Breast epithelium (tissue), 4 donors: ENCODE measurements at regions not wholly inside any gene's neighbourhood (a gene's known extent, or its start where the extent isn't known, plus 50 kb on each side); places are given as distances from the start of the nearest gene placed in this dataset.
"Not testable (repeated sequence)": the region's sequence is repeated elsewhere in the genome, so short reads cannot be mapped to it uniquely, and the experiment has no call there.

Experiments used
- DNase-seq, 2 donors: peaks; one replicate each; pipeline ENCODE4 v3.0.0-alpha.2; 2019; ENCODE audit warnings: low spot score in 2 of 2
- H3K27ac ChIP-seq, 2 donors: fragments of 200-600 bp; sonication (generic) in 1 of 2; one replicate each; pipeline ENCODE4 v1.5.1; 2016 to 2019; ENCODE audit warnings: mild to moderate bottlenecking in 1 of 2
- H3K27me3 ChIP-seq, 2 donors: fragments of 200-600 bp; sonication (generic) in 1 of 2; one replicate each; pipeline versions ENCODE4 v1.5.1 to v1.6.0; 2017 to 2019; ENCODE audit warnings: control low read depth in 1 of 2, mild to moderate bottlenecking in 1 of 2
- H3K36me3 ChIP-seq: fragments of 200-600 bp; one replicate; pipeline ENCODE4 v1.5.1; 2019
- H3K4me1 ChIP-seq, 2 donors: fragments of 200-600 bp; sonication (generic); one replicate each; pipeline ENCODE4 v1.5.1; 2016 to 2019; ENCODE audit warnings: control low read depth in 1 of 2
- H3K4me3 ChIP-seq, 3 donors: fragments of 200-600 bp; sonication (generic); 1 replicate in 2 of 3; 2 replicates in 1 of 3; pipeline ENCODE4 v1.5.1; 2016 to 2019; ENCODE audit warnings: mild to moderate bottlenecking in 3 of 3, moderate library complexity in 2 of 3
- H3K9me3 ChIP-seq, 2 donors: fragments of 200-600 bp; sonication (generic) in 1 of 2; one replicate each; pipeline ENCODE4 v1.5.1; 2016 to 2019; ENCODE audit warnings: control low read depth in 1 of 2
- CTCF ChIP-seq, 3 donors: fragments of 450-650 bp; IDR thresholded peaks; one replicate each; pipeline ENCODE4 v1.5.1; 2016 to 2017; ENCODE audit warnings: antibody characterized with exemption in 3 of 3, mild to moderate bottlenecking in 3 of 3, moderate library complexity in 3 of 3
- POLR2A ChIP-seq: fragments of 450-650 bp; IDR thresholded peaks from one replicate; pipeline ENCODE4 v1.6.1; 2016; ENCODE audit warnings: antibody characterized with exemption, mild to moderate bottlenecking, moderate library complexity
- POLR2AphosphoS5 ChIP-seq, 3 donors: sonication (generic); formaldehyde crosslinking; IDR thresholded peaks; one replicate each; pipeline ENCODE4 v1.6.1; 2017; ENCODE audit warnings: antibody characterized with exemption in 3 of 3
- intact Hi-C: fragments of 100-400 bp; cut with DNase I; formaldehyde crosslinking; loops from one replicate; pipeline ENCODE4 v1.15.1; 2023; ENCODE audit warnings: low total_unique reads

DNA sequence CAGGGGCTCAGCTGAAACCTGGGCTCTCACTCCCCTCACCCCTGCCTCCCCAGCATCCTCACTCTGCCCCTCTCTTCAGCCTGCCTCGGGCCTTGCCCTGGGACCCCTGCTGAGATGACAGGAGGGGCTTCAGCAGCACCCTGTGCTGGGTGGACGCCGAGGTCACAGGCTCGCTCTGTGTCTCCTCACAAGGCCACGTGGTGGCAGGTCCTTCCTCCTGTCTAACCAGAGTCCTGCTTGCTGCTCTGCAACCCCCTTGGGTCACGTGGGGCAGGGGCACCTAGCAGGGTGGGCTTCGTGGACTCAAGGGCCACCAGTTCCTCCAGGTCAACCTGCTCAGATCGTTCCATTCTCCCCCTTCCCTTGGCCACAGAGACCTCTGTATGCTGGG, 90.4 kb downstream of the TMEM121 start:
- H3K27ac ChIP-seq = no peak overlapping the region
- intact Hi-C loops = no loop called here
- no peak for DNase-seq
- no peaks in the 10 kb centered on the region for H3K4me1 ChIP-seq
- no peak overlapping the region for H3K4me3 ChIP-seq
- H3K27me3 ChIP-seq = no peaks in the 10 kb centered on the region
- no peaks in the 10 kb centered on the region for H3K36me3 ChIP-seq
- TF ChIP-seq POLR2AphosphoS5 (IDR thresholded peaks at IDR 0.05) (no peak), POLR2A (no peak), CTCF (IDR thresholded peaks at IDR 0.05) (no peak)
- H3K9me3 ChIP-seq = no peaks in the 10 kb centered on the region

- H3K9me3 ChIP-seq = no peaks in the 10 kb centered on the region
- intact Hi-C loops = no loop called here
- H3K4me3 ChIP-seq = no peak overlapping the region
- H3K36me3 ChIP-seq = no peaks in the 10 kb centered on the region
- no peak overlapping the region for H3K27ac ChIP-seq
- peak in 1 of 2 donors; percentile 49 for DNase-seq
- TF ChIP-seq CTCF (IDR thresholded peaks at IDR 0.05) (no peak), POLR2AphosphoS5 (IDR thresholded peaks at IDR 0.05) (no peak), POLR2A (no peak)
- H3K27me3 ChIP-seq = no peaks in the 10 kb centered on the region
- H3K4me1 ChIP-seq = no peaks in the 10 kb centered on the region
Observed at GRCh38 chr14:105617201-105617777, 90.9 kb downstream of the TMEM121 start.

DNA sequence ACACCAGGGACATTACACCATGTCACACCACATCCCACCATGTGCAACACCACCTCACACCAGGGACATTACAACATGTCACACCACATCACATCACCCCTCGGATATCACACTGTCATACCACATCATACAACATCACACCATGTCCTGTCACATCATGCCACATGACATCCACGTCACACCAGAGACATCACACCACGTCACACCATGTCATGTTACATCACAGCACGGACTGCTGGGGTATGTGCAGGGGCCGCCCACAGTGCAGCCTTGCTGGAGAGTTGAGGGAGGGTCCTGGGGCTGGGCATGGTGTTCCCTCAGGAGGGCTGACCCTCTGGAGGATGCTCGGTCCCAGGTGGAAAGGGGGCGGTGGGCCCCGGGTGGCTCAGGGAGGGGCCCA, 91.4 kb downstream of the TMEM121 start:
- H3K27me3 ChIP-seq, intact Hi-C loops, H3K4me1 ChIP-seq, H3K27ac ChIP-seq, H3K4me3 ChIP-seq, H3K9me3 ChIP-seq, DNase-seq, H3K36me3 ChIP-seq: not testable (repeated sequence)

DNA sequence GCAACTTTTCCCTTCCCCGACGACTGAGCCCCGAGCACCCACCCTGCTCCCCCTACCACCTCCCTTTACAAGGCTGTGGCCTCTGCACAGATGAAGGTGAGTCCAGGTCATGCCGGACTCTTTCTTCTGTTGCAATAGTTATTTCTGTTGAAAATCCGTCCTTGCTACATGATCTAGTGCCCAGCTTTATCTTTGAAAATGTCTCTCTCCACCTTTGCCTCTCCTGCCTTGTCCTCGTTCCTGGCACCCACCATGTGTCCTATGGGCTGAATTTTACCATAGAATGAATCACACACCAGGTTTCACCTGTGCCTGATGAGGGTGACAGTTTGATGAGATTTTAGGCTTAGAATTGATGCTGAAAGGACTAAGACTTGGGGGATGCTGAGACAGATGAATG, 92.9 kb downstream of the TMEM121 start:
- H3K4me1 ChIP-seq, H3K9me3 ChIP-seq, H3K36me3 ChIP-seq, intact Hi-C loops, H3K4me3 ChIP-seq, H3K27me3 ChIP-seq, DNase-seq, H3K27ac ChIP-seq: not testable (repeated sequence)

- DNase-seq, H3K27me3 ChIP-seq: not testable (repeated sequence)
Observed at GRCh38 chr14:105620178-105620864, 93.9 kb downstream of the TMEM121 start.

DNA sequence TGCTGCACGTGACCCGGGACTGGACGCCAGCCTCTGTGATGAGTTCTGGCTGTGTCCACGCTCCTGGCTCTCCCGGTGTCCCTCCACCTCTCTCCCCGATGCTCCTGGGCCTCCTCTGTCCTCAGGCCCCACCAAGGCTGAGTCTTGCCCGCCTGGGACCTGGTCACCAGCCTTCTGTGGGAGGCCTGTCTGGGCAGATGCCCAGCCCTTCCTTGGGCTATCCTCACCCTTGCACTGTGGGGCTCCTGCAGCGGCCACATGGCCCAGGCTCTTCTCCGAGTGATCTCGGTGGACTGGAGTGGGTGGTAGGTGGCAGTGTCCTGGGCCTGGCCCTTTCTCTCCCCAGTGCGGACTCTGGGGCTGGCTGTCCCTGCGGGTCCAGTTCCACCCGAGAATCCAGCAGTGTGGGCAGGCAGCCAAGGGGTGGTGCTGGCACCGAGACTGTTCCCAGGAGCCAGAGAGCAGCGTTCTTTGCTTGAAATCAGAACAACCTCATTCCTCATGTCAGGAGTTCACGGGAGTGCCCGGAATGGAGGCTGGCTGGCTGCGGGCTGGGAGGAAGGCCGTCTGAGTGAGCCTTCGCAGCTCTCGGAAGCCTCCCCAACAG, 94.6 kb downstream of the TMEM121 start:
- H3K27ac ChIP-seq, H3K27me3 ChIP-seq, intact Hi-C loops, H3K36me3 ChIP-seq, H3K4me3 ChIP-seq, DNase-seq, H3K9me3 ChIP-seq, H3K4me1 ChIP-seq: not testable (repeated sequence)

More at GRCh38 chr14:105620178-105620864, 93.9 kb downstream of the TMEM121 start:
- H3K9me3 ChIP-seq, H3K36me3 ChIP-seq, H3K4me3 ChIP-seq, H3K27ac ChIP-seq, intact Hi-C loops, H3K4me1 ChIP-seq: not testable (repeated sequence)

DNA sequence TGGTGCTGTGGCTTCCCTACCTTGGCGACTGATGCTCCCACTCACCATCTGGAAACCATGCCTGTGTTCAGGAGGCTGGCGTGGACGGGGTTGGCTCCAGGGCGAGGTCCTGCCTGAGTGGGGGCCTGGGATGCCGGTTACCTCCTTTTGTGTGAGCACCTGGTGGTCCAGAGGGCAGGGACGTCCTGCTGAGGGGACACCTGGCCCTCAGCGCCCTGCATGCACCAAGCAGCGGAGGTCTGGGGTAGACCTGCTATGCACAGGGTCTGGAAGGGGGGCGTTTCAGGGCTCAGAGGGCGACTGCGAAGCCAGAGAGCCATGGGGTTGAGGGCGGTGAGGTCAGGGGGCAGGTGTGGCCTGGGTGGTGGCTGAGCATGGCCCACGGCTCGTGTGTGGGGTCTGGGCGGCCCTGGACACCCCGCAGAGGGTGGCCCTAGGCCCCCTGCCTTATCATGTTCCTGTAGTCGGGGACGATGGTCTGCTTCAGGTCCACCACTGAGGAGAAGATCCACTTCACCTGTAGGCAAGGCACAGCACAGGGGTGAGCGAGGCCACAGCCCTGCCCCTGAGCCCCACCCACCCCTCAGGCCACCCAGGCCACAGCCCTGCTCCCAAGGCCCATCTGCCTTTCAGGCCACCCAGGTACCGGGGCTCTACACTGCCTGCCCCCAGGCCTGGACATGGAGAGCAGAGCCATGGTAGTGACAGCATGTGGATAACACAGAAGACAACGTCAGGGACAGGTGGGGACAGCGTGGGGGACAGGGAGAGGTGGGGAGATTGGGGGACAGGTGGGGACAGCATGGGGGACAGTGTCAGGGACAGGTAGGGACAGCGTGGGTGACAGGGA, 95.3 kb downstream of the TMEM121 start:
- DNase-seq = peak in 1 of 2 donors; percentile 39
- H3K9me3 ChIP-seq, H3K4me3 ChIP-seq, H3K27ac ChIP-seq, H3K36me3 ChIP-seq, H3K4me1 ChIP-seq, H3K27me3 ChIP-seq, intact Hi-C loops: not testable (repeated sequence)
